A204.1 (cell line): ENCODE measurements at regions not wholly inside any gene's neighbourhood (a gene's known extent, or its start where the extent isn't known, plus 50 kb on each side); places are given as distances from the start of the nearest gene placed in this dataset.
"Not testable (repeated sequence)": the region's sequence is repeated elsewhere in the genome, so short reads cannot be mapped to it uniquely, and the experiment has no call there.

Experiments used
- FAIRE-seq: peaks from 2 replicates; lab custom pipeline; 2012; peaks lifted over from hg19 to GRCh38; lab: Jason Lieb, UNC

DNA sequence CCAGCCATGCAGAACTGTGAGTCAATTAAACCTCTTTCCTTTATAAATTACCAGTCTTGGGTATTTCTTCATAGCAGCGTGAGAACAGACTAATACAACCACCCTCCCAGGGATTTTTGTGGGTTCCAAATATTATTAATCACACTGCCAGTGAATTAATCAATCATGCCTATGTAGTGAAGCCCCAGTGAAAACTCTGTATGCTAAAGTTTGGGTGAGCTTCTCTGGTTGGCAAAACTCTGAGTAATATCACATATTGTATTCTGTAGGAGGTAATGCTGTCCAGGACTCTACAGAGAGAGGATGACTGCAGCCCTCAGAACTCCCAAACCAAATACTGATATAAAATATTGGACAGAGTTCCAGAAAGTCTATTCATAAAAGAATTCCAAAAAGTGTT lies 216.9 kb downstream of the RPAP3 start:
- no peak for FAIRE-seq

DNA sequence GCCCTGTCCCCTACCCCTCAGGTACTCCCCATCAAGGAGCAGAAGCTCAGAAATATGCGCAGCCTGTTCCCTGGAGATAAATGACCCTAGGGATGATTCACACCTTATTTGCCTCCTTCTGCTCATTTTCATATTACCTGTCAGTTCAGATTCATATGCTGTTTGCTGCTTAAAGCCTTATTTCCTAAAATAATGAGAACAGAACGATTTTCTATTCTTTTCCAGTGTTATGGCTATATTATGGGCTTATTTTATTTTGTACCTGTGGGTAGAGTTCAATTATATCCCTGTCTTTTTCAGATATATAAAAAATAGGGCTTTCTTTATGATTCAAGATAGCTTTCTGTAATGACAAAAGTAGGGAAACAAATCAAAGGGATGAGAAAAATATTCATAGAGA lies 224.8 kb downstream of the RPAP3 start:
- FAIRE-seq, result no peak

DNA sequence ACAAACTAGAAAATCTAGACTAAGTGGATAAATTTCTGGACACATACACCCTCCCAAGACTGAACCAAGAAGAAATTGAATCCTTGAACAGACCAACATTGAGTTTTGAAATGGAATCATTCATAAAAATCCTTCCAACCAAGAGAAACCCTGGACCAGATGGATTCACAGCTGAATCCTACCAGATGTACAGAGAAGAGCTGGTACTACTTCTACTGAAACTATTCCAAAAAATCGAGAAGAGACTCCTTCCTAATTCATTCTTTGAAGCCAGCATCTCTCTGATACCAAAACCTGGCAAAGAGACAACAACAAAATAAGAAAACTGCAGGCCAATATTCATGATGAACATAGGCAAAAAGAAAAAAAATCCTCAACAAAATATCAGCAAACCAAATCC lies 227.4 kb downstream of the RPAP3 start:
- FAIRE-seq, result no peak

DNA sequence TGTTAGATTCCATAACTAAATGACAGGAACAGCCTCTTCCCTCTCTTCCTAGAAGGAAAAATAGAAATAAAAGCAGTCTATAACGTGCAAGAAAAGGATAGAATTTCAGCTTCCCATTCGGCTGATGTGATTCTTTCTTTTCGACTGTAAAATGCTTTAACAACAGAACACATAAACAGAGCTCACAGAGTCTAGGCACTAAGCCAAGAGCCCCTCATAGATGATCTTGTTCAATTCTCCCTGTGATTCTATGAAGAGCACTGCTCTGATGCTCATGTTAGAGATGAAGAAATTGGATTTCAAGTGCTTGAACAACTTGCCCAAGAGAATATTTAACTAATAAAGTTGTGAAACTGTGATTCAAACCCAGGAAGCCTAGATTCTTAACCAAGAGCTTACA lies 232.7 kb downstream of the RPAP3 start:
- FAIRE-seq, result no peak

DNA sequence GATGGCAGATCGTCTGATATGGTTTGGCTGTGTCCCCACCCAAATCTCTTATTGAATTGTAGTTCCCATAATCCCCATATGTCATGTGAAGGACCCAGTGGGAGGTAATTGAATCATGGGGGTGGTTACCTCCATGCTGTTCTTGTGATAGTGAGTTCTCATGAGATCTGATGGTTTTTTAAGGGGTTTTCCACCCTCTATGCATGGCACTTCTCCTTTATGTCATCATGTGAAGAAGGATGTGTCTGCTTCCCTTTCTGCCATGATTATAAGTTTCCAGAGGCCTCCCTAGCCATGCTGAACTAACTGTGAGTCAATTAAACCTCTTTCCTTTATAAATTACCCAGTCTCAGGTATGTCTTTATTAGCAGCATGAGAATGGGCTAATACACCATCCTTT lies 235.5 kb downstream of the RPAP3 start:
- not testable (repeated sequence) for FAIRE-seq

DNA sequence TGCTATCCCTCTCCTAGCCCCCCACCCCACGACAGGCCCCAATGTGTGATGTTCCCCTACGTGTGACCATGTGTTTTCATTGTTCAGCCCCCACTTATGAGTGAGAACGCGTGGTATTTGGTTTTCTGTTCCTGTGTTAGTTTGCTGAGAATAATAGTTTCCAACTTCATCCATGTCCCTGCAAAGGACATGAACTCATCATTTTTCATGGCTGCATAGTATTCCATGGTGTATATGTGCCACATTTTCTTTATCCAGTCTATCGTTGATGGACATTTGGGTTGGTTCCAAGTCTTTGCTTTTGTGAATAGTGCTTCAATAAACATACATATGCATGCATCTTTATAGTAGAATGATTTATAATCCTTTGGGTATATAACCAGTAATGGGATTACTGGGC lies 241.9 kb downstream of the RPAP3 start:
- FAIRE-seq, result not testable (repeated sequence)

DNA sequence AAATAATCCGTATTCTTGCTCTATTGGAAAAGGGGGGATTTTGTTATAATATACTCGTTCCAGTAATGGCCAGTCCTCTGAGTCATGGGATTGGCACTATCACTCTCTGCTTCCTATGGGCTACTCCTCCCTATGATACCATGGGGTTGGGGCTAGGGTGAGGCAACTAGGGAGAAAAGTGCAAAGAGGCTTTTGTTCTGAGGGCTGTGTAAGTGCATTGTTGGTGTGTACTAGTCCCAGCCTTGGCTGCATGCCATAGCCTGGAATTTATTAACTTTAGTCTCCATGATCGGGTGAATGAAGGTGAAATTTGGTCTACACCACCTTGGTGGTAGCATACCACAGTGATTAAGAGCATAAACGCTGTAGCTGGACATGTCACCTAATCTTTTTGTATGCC lies 247.6 kb downstream of the RPAP3 start:
- no peak for FAIRE-seq

DNA sequence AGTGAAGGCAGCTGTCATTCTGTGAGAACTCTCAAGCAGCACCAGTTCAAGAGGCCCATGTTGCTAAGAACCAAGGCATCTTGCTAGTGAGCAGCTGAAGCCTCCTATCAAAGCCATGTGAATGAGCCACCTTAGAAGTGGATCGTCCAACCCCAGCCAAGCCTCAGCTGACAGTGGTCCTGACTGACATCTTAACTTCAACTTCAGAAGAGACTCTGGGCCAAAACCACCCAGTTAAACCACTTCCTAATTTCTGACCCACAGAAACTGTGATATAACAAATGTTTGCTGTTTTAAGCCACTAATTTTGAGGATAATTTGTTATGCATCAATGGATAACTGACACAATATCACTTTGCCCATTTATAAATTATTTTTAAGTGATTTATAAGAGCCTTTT lies 256.0 kb downstream of the RPAP3 start:
- FAIRE-seq, result no peak

DNA sequence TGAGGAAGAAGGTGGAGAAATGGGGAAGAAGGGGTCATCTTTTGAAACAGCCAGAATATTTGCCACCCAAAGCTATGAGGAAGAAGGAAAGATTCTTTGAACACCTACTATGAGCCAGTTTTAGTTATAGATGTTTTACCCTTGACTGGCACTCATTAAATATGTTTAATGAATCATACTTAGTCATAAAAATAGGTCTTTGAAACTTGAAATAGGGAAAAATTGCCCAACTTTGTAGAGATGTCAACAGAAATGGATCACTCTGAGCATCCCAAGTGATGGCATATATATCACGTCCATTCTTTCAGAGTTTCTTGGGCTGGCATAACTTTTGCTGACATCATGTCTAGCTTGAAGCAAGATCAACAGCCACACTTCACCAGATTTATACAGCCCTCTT lies 263.5 kb downstream of the RPAP3 start:
- no peak for FAIRE-seq

DNA sequence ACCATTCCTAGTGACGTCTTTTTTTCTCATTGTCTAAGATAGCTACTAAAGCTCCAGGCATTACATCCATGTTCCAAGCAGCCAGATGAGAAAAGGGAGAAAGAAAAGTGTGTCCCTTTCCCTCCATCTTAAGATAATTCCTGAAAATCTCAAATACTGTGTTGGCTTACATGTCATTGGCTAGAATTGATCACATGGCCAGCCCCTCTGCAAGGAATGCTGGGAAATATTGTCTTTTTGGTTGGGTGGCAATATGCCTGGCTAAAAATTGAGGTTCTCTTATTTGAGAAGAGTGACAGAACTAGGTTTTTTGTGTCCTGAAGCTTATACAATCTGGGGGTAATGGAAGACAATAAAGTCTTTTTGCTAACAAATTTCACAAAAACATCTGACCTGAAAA lies 264.3 kb downstream of the RPAP3 start:
- no peak for FAIRE-seq

DNA sequence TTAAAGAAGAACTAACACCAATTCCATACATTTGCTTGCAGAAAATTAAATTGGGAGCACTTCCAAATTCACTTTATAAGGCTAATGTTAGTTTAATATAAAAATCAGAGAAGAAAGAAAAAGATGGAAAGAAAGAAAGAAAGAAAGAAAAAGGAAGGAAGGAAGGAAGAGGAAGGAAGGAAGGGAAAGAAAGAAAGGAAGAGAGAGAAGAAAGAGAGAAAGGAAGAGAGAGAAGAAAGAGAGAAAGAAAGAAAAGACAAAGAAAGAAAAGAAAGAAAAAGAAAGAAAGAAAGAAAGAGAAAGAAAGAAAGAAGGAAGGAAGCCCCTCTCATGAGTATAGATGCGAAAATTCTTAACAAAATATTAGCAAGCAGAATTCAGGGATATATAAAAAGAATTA lies 267.7 kb downstream of the RPAP3 start:
- FAIRE-seq, result no peak

DNA sequence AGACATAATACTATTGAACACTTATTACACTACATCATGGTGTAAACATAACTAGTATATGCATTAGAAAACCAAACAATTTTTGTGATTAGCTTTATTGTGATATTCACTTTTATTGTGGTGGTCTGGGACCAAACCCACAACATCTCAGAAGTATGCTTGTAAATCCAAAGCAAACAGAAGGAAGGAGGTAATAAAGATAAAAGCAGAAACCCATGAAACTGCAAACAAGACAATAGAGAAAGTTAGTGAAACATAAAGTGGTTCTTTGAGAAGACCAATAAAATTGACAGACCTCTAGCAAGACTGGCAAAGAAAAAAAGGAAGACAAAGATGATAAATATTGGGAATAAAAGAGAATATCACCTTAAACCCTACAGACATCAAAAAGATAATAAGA lies 268.3 kb downstream of the RPAP3 start:
- no peak for FAIRE-seq

DNA sequence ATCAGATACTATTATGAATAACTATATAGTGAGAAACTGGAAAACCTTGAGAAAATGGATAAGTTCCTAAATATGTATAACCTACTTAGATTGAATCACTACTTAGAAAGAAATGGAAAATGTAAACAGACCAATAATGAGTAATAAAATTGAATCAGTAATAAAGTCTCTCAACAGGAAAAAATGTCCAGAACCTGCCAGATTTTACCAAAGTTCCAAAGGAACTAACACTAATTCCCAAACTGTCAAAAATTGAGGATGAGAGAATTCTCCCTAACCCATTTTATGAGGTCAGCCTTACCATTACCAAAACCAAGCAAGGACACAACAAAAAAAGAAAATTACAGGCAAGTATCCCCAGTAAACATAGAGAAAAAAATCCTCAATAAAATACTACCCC lies 272.0 kb downstream of the RPAP3 start:
- FAIRE-seq, result no peak

DNA sequence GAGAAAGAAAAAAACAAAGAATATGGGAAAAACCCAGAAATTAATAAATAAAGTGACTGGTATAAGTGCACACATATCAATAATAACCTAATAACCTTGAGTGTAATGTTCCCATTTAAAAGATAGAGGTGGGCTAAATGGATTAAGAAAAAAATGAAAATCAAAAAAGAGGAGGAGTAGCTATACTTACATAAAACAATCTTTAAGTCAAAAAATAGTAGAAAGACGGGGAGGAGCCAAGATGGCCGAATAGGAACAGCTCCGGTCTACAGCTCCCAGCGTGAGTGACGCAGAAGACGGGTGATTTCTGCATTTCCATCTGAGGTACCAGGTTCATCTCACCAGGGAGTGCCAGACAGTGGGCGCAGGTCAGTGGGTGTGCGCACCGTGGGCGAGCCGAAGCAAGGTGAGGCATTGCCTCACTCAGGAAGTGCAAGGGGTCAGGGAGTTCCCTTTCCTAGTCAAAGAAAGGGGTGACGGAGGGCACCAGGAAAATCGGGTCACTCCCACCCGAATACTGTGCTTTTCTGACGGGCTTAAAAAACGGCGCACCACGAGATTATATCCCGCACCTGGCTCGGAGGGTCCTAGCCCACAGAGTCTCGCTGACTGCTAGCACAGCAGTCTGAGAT lies 279.0 kb downstream of the RPAP3 start:
- not testable (repeated sequence) for FAIRE-seq

DNA sequence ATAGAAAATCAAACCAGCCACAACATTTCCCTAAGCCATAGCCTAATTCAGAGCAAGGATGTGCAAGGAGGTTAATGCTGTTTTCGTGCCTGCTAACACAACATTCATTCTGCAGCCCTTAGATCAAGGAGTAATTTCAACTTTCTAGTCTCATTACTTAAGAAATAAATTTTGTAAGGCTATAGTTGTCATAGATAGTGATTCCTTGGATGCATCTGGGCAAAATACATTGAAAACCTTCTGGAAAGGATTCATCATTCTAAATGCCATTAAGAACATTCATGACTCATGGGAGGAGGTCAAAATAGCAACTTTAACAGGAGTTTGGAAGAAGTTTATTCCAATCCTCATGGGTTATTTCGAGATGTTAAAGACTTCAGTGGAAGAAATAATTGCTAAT lies 283.2 kb downstream of the RPAP3 start:
- FAIRE-seq, result no peak

DNA sequence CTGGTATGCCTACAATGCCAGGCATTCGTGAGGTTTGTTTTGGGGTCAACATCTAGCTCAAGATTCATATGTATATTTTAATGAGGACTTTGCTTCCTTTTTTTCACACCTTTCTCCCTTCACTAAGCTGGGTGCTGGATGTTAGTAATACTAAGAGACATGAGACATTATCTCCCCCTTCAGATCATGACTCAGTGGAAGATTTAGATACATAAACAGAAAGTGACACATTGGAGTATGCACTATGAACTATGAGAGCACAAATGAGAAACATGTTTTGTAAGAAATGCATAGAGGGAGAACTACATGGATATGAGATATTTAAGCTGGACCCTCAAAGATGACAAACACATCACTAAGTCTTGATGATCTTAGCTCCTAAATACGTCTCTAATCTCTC lies 286.3 kb downstream of the RPAP3 start:
- no peak for FAIRE-seq

DNA sequence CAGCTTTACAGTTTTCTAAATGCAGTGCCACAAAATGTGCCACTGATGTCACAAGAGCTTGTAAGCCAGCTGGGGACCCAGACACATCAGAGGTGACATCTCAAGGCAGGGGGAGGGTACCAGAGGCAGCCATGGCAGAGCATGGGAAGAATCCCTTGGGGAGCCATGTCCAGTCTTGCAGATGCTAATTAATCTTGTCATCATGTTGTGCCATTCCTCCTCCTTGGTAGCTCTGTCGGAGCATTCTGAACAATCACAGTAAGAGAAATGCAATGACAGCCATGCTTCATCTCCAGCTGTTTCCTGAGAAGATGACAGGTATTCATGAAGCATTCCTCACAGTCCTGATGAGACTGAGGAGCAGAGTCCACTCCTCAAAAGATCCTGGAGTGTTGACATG lies 287.9 kb downstream of the RPAP3 start:
- no peak for FAIRE-seq

DNA sequence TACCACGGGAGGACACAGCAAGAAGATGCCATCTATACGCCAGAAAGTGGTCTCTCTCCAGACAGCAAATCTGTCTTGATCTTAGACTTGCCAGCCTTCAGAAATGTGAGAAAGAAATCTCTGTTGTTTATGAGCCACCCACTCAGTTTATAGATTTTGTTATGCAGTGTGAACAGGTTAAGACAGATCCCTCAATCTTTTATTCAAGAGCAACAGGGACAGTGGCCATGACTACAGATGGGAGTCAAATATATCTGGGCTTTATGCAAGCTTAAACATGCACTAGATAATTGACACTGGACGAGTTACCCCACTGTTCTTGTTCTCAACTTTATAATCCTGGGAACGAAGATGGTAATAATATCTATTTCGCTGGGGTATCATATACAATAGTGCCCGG lies 288.7 kb downstream of the RPAP3 start:
- no peak for FAIRE-seq

DNA sequence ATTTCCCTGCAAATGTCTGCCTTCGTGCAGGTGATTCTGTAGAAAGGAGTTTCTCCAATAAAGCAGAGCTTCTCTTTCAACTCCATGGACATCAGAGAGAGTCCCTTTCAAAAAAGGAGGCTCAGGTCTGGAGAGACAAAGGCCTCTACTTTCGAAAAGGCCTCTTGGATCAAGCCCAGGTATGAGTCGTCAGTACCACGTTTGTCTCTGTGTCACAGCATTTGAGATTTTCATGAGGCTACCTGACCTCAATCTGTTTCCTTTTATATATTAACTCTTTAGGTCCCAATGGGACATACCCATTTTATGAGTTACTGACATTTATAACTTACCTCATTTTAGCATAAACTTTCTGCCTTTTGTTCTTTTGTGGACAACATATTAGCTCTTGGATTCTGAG lies 290.8 kb downstream of the RPAP3 start:
- no peak for FAIRE-seq

DNA sequence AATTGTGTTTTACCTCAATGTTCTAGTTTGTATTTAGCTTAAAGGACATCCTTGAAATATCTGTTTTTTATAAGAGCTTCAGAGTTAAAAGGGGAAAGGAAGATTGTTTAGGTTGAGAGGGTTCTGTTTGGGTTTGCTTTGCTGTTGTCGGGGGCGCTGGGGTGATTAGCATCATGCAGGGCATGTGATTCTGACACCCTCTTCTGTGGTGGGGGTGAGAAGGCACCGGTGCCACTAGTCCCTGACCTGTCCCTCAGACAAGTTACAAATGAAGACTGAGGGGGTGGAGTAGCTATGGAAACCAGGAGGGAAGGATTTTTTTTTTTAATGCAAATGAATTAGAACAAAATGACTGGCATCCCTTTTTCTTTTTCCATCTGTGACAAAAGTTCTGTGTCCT lies 291.3 kb downstream of the RPAP3 start:
- FAIRE-seq, result no peak

DNA sequence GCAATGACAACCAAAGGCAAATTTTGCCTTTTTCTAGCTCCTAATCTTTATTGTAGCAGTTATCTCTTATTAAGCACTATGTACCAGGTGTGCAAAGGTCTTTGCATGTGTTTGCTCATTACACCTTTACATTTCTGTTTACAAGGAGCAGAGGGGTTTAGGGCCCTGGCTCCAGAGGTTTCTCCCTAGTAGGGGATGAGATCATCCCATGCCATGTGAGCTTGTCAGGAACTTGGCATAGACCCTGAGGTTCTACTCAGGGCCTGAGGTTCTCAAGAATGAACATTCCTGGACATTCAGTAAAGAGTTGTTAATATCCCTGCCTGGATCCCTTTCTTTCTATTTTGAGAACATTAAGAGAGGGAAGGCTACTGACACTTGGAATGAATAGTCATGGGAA lies 292.0 kb downstream of the RPAP3 start:
- no peak for FAIRE-seq

DNA sequence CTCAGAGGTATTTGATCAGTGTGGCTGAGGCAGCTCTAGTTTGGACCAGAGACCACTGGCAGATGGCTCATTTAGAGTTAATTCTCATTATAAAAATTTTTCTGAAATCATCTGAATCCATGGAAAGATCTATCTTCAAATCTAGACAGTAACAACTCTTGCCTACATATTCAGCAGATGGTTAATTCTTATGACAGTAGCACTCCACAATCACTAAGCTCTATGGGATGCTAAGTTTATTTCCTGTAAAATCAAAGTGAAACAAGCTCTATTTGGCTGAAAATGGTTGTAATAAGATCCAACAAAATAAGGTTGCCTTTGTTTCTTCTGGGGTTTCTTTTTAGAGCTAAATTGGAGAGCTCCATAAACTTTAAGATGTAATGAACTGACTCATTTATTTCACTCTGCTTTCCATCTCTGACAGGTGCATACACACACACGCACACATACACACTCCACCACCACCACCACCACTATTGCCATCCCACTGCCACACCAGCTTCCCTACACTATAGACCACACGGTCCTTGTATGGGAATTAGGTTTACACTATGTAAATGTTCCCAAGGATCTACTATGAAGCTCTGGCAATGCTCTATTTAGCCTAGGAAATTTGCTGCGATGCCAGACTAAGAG lies 293.1 kb downstream of the RPAP3 start:
- FAIRE-seq, result no peak

DNA sequence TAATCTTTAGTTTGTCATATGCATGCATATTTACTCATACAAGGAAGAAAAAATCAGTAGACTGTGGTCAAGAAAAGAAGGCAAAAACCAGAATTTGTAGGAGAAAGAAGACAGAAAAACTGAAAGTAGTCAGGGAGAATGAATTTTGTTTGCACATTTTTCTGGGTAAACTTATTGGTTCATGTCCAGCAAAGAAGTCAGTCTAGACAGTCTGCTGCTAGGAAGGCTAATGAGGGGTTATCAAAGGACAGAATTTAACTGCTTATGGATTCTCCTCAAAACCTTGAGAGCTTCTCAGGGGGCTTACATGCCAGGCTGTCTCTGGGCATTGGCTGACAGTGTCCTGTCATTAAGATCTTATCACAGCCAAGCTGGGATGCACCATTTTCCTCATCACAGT lies 293.9 kb downstream of the RPAP3 start:
- no peak for FAIRE-seq

DNA sequence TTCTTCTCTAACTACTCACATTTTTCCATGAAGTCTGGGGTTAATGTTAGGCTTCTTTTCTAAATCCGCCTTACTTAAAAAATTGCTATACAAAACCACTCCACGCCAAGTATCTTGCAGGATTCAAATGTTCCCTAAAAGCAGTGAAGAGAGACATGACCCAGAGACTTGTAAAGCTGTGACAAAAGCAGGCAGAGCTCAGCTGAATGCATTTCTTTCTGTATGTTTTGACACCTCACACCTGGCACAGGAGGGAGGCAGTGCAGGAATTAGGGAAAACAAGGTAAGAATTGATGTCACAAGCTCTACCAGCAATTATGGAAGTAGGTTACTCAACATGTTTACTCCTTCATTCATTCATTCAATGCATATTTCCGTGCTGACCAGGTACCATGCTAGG lies 295.0 kb downstream of the RPAP3 start:
- no peak for FAIRE-seq

DNA sequence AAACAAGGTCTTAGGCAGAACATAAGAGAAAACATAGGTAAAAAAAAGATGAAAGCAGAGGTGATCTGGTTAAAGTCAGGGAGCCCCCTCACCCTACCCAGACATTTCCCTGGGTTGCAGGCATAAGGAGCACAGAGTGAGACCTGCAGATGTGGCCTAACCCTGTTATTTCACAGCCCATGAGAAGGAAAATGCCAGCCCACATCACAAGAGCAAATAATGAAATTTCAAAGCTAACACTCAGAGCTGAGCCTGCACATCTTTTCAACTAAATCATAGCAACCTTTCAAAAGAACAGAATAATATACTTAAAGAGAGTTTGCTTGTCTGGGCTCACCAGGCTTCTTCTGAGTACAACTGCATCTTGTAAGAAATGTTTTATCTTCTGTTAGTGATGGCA lies 295.4 kb downstream of the RPAP3 start:
- no peak for FAIRE-seq
